Skin epidermis (tissue), 12 donors: ENCODE measurements at regions not wholly inside any gene's neighbourhood (a gene's known extent, or its start where the extent isn't known, plus 50 kb on each side); places are given as distances from the start of the nearest gene placed in this dataset.
"Not testable (repeated sequence)": the region's sequence is repeated elsewhere in the genome, so short reads cannot be mapped to it uniquely, and the experiment has no call there.

Source experiments
- H3K27ac ChIP-seq, 21 experiments: fragments of 200-600 bp; sonication (generic) in 11 of 21; one replicate each; pipeline ENCODE4 v1.5.0; 2020; ENCODE audit warnings: mild to moderate bottlenecking in 3 of 21, inconsistent platforms in 2 of 21, moderate library complexity in 2 of 21
- H3K4me3 ChIP-seq, 7 experiments: fragments of 200-600 bp; sonication (generic) in 2 of 7; one replicate each; pipeline ENCODE4 v1.5.0; 2020; ENCODE audit warnings: inconsistent platforms in 2 of 7, mild to moderate bottlenecking in 2 of 7, moderate library complexity in 1 of 7

- H3K4me3 ChIP-seq = no peak overlapping the region
- H3K27ac ChIP-seq = no peak overlapping the region
These were observed 342.4 kb upstream of the ARID1B start for GRCh38 chr6:156434795-156435190.

GRCh38 chr6:156434049-156434794 is 343.0 kb upstream of the ARID1B start:
- Histone ChIP-seq H3K27ac (no peak overlapping the region), H3K4me3 (no peak overlapping the region)

- H3K4me3 ChIP-seq = no peak overlapping the region
- no peak overlapping the region for H3K27ac ChIP-seq
These were observed 344.6 kb upstream of the ARID1B start for GRCh38 chr6:156432543-156432942.

GRCh38 chr6:156430386-156430785 is 346.8 kb upstream of the ARID1B start:
- Histone ChIP-seq H3K4me3 (no peak overlapping the region), H3K27ac (no peak overlapping the region)

- H3K4me3 ChIP-seq = no peak overlapping the region
- H3K27ac ChIP-seq = peak overlapping the region in 9 of 21 experiments; percentile 21 to 72 (median 51)
These were observed 349.8 kb upstream of the ARID1B start for GRCh38 chr6:156427345-156427744.

GRCh38 chr6:156425359-156426020 is 351.7 kb upstream of the ARID1B start:
- peak overlapping the region in 8 of 21 experiments; percentile 5 to 66 (median 44) for H3K27ac ChIP-seq
- no peak overlapping the region for H3K4me3 ChIP-seq

GRCh38 chr6:156423829-156424228 is 353.3 kb upstream of the ARID1B start:
- Histone ChIP-seq H3K27ac (peak overlapping the region in 3 of 21 experiments; percentile 16 to 40 (median 20)), H3K4me3 (no peak overlapping the region)

- Histone ChIP-seq H3K4me3 (no peak overlapping the region), H3K27ac (peak overlapping the region in 2 of 21 experiments; percentile 16 to 46)
These were observed 354.1 kb upstream of the ARID1B start for GRCh38 chr6:156423075-156423474.

GRCh38 chr6:156421933-156422332 is 355.2 kb upstream of the ARID1B start:
- no peak overlapping the region for H3K4me3 ChIP-seq
- H3K27ac ChIP-seq = no peak overlapping the region

- not testable (repeated sequence) for H3K4me3 ChIP-seq
- H3K27ac ChIP-seq = peak overlapping the region in 8 of 21 experiments; percentile 14 to 62 (median 38)
These were observed 355.9 kb upstream of the ARID1B start for GRCh38 chr6:156421301-156421700.

GRCh38 chr6:156420172-156420993 is 356.8 kb upstream of the ARID1B start:
- no peak overlapping the region for H3K4me3 ChIP-seq
- H3K27ac ChIP-seq = peak overlapping the region in 6 of 21 experiments; percentile 9 to 62 (median 31)

- H3K4me3 ChIP-seq = no peak overlapping the region
- peak overlapping the region in 1 of 21 experiments; percentile 37 for H3K27ac ChIP-seq
These were observed 357.6 kb upstream of the ARID1B start for GRCh38 chr6:156419594-156419993.

- Histone ChIP-seq H3K27ac (no peak overlapping the region), H3K4me3 (no peak overlapping the region)
These were observed 358.9 kb upstream of the ARID1B start for GRCh38 chr6:156418253-156418652.

GRCh38 chr6:156416391-156416790 is 360.8 kb upstream of the ARID1B start:
- Histone ChIP-seq H3K4me3 (no peak overlapping the region), H3K27ac (no peak overlapping the region)

GRCh38 chr6:156413154-156413553 is 364.0 kb upstream of the ARID1B start:
- Histone ChIP-seq H3K27ac (no peak overlapping the region), H3K4me3 (no peak overlapping the region)

GRCh38 chr6:156410649-156411048 is 366.5 kb upstream of the ARID1B start:
- Histone ChIP-seq H3K27ac (no peak overlapping the region), H3K4me3 (no peak overlapping the region)

- H3K4me3 ChIP-seq = no peak overlapping the region
- H3K27ac ChIP-seq = no peak overlapping the region
These were observed 368.5 kb upstream of the ARID1B start for GRCh38 chr6:156408655-156409054.

- no peak overlapping the region for H3K27ac ChIP-seq
- no peak overlapping the region for H3K4me3 ChIP-seq
These were observed 369.8 kb upstream of the ARID1B start for GRCh38 chr6:156407334-156407733.

GRCh38 chr6:156406688-156407087 is 370.5 kb upstream of the ARID1B start:
- H3K27ac ChIP-seq = no peak overlapping the region
- H3K4me3 ChIP-seq = no peak overlapping the region

GRCh38 chr6:156406099-156406498 is 371.1 kb upstream of the ARID1B start:
- Histone ChIP-seq H3K27ac (no peak overlapping the region), H3K4me3 (no peak overlapping the region)
